GM21717 (cell line): ENCODE measurements at regions not wholly inside any gene's neighbourhood (a gene's known extent, or its start where the extent isn't known, plus 50 kb on each side); places are given as distances from the start of the nearest gene placed in this dataset.
"Not testable (repeated sequence)": the region's sequence is repeated elsewhere in the genome, so short reads cannot be mapped to it uniquely, and the experiment has no call there.

ENCODE experiments used
- ATAC-seq: cut with Tn5 transposase; IDR thresholded peaks from one replicate; pipeline ENCODE4 v1.9.1; 2021; ENCODE audit warnings: mild to moderate bottlenecking, moderate library complexity; ENCODE audit not compliant: unreplicated experiment

DNA sequence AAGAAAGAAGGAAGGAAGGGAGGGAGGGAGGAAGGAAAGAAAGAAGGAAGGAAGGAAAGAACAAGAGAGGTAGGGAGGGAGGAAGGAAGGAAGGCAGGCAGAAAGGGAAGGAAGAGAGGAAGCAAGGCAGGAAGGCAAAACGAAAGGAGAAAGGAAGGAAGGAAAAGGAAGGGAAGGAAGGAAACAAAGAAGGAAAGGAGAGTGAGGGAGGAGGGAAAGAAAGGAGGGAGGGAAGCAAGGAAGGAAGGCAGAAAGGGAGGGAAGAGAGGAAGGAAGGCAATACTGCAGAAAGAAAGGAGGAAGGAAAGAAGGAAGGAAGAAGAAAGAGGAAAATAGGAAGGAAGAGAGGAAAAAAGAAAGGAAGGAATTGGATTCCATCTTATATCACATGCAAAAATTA lies 1303.1 kb upstream of the TMEM132C start:
- no peak for ATAC-seq

DNA sequence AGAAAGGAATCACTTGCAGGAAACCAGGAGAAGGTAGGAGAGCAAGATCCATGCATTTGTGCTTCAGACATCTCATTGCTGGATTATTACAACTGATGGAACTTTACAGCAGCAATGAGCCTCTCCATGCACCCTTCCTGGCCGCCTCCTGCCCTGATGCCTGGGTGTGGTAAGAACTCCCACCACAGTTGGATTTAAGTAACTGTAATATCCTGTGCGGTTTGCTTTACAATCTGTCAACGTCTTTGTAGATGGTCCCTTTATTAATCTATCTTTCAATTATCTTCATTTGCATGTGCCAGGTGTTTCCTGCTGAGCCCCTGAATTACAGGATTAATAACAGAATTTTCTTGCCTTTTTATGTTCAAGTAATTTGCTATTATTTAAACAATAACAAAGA lies 1300.5 kb upstream of the TMEM132C start:
- ATAC-seq: no peak

GRCh38 chr12:126967152-126967551 lies 1299.8 kb upstream of the TMEM132C start:
- no peak for ATAC-seq

DNA sequence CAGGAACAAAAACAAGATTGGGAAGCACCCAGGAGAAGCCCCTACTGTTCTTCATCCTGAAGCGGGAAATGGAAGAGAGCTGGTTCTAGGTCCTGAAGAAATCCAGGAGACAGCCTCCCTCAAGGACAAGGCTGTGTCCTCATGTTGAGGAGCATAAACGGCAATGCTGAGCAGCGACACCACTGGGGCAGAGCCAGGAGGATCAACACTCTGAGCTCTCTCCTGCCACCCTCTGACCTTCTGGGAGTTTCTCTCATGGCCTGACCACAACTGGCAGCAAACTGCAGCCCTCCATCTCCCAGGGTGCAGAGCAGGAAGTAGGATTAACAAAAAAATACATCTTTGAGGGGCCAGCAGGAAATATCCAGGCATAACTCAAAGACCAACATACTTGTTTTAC lies 1292.2 kb upstream of the TMEM132C start:
- no peak for ATAC-seq

- no peak for ATAC-seq
Observed at GRCh38 chr12:126976579-126976978, 1290.4 kb upstream of the TMEM132C start.

GRCh38 chr12:126979564-126979963 lies 1287.4 kb upstream of the TMEM132C start:
- ATAC-seq: not testable (repeated sequence)

GRCh38 chr12:126982707-126983106 lies 1284.3 kb upstream of the TMEM132C start:
- ATAC-seq: no peak

- not testable (repeated sequence) for ATAC-seq
Observed at GRCh38 chr12:126983735-126984134, 1283.2 kb upstream of the TMEM132C start.

DNA sequence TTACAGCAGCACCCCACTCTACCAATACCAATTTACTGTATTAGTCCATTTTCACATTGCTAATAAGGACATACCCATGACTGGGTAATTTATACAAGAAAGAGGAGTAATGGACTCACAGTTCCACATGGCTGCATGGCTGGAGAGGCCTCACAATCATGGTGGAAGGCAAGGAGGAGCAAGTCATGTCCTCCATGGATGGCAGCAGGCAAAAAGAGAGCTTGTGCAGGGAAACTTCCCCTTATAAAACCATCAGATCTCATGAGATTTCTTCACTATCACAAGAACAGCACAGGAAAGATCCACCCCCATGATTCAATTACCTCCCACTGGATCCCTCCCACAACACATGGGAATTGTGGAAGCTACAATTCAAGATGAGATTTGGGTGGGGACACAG lies 1281.3 kb upstream of the TMEM132C start:
- ATAC-seq: not testable (repeated sequence)

- ATAC-seq: no peak
Observed at GRCh38 chr12:126989532-126989931, 1277.4 kb upstream of the TMEM132C start.

- ATAC-seq: no peak
Observed at GRCh38 chr12:126993898-126994297, 1273.1 kb upstream of the TMEM132C start.

- ATAC-seq: no peak
Observed at GRCh38 chr12:126994599-126994998, 1272.4 kb upstream of the TMEM132C start.

- ATAC-seq: no peak
Observed at GRCh38 chr12:126998031-126998430, 1268.9 kb upstream of the TMEM132C start.

- no peak for ATAC-seq
Observed at GRCh38 chr12:126998747-126999285, 1268.2 kb upstream of the TMEM132C start.

GRCh38 chr12:126999352-126999751 lies 1267.6 kb upstream of the TMEM132C start:
- ATAC-seq: no peak

DNA sequence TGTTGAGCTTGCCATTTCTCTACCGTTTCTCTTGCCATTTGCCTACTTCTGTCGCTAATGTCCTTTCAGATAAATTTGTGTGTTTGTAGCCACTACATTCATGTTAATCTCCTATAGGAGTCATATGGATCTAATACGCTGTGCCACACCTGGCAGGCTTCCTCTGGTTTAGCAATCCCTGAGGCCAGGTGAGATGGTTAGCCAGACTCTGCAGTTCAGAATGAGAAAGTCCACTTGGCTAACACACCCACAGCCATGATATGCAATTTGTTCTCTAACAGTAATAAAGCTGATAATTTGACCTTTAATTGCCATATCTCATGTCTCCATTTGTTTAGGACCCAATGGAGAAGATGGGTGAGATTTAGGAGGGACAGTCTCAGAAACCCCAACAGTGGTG lies 1261.6 kb upstream of the TMEM132C start:
- no peak for ATAC-seq

DNA sequence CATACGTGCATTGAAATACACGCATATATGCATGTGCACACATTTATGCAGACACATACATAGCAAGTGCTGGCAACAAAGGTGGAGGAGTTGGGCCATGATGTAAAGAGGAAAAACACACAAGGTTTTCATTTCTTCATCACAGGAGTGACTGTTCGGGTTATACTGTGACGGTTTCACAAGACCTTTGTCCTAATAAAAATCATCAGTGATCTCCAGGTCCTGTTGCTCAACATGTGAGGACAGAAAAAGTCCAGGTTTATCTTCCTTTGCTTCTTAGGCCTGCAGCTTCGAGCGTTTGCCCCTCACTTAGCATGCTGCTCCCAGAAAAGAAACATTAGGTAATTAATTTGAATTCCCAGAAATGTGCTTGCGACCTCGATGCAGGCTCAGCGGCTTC lies 1260.0 kb upstream of the TMEM132C start:
- ATAC-seq: no peak

- no peak for ATAC-seq
Observed at GRCh38 chr12:127008755-127009403, 1258.1 kb upstream of the TMEM132C start.

GRCh38 chr12:127012109-127012508 lies 1254.9 kb upstream of the TMEM132C start:
- no peak for ATAC-seq

GRCh38 chr12:127013197-127013596 lies 1253.8 kb upstream of the TMEM132C start:
- no peak for ATAC-seq

DNA sequence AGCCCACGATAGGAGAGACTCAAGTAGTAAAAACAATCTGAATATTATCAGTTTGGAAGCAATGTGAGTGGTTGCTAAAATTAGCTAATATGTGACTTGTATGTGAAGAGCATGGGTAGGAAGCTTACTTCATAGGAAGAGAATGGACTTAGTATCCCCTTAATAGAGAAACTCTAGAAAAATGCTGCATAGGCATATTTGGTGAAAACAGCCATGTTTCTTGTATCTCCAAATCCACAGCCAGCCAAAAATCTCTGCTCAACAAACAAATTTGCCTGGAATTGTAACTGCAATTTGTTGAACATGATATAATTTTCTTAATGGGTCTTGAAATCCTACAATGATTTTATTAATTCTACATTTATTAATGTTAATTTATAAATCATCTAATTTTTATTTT lies 1252.9 kb upstream of the TMEM132C start:
- ATAC-seq: no peak

- ATAC-seq: no peak
Observed at GRCh38 chr12:127024791-127025190, 1242.2 kb upstream of the TMEM132C start.

DNA sequence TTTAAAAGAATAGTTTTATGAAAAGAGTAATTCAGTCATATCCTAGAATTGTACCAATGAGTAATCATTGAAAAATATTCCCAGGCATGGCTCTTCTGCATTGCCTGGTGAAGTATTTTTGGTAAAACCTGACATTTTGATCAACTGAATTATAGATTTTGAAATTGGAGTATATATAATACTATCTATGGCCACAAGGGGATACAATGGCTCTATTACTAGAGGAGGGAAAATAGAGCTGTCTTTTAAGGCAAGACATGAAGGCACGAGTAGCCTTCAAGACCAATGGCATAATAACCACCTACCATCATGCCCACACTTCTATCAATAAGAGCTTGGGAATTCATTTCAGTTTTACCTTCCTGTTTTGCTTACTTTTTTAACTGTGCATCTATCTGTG lies 1241.4 kb upstream of the TMEM132C start:
- no peak for ATAC-seq
